ENCODE measurements at regions not wholly inside any gene's neighbourhood (a gene's known extent, or its start where the extent isn't known, plus 50 kb on each side); places are given as distances from the start of the nearest gene placed in this dataset.

DNA sequence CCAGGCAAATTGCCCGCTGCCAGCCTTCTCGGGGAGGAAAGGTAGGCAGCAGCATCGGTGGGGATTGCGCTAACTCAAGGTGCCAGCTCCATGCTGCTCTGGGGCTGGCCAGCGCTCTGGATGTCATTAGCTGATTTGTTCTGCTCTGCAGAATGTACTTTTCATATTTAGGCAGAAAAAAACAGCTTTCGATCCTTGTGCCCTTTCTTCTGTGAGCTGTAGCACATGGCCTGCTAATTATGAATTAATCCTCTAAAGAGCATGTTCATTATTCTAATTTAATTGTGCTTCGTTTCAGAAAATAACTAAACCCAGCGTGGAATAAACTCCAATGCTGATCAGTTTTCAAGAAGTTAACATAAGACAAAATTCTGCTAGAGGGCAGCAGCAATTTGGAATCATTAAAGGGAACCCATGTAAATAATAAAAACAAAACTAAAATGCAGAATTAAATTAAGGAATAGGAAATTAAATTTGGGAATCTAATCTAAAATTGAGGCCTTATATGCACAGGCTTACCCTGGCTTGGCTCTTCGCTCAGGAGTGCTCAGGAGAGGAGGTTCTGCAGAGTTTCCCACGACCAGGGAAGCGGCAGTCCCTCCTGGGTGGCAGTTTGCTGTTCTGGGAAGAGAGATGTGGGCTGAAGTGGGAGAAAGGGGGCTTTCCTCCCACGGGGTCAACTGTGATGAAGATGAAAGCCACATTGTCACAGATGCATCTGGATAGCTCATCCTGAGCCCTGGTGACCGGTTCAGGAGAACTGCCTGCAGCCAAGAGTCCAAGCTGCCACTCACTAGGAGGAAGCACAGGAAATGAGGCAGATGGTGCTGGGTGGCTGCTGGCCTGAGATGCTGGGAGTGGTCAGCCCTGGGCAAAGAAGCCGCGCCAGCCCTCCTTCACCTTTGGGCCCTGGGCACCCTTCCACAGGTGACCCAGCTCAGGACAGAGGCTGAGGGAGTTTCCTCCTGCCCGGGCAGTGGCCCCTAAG is 93.2 kb upstream of the PKDCC start:
- TF ChIP-seq, protein P1, sequence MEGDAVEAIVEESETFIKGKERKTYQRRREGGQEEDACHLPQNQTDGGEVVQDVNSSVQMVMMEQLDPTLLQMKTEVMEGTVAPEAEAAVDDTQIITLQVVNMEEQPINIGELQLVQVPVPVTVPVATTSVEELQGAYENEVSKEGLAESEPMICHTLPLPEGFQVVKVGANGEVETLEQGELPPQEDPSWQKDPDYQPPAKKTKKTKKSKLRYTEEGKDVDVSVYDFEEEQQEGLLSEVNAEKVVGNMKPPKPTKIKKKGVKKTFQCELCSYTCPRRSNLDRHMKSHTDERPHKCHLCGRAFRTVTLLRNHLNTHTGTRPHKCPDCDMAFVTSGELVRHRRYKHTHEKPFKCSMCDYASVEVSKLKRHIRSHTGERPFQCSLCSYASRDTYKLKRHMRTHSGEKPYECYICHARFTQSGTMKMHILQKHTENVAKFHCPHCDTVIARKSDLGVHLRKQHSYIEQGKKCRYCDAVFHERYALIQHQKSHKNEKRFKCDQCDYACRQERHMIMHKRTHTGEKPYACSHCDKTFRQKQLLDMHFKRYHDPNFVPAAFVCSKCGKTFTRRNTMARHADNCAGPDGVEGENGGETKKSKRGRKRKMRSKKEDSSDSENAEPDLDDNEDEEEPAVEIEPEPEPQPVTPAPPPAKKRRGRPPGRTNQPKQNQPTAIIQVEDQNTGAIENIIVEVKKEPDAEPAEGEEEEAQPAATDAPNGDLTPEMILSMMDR (IDR thresholded peaks at IDR 0.05): no peak
- no peak for TF ChIP-seq POLR2A (IDR thresholded peaks at IDR 0.05)
